Osteocyte (in vitro differentiated cells): ENCODE measurements at regions not wholly inside any gene's neighbourhood (a gene's known extent, or its start where the extent isn't known, plus 50 kb on each side); places are given as distances from the start of the nearest gene placed in this dataset.

ENCODE experiments used
- DNase-seq: peaks from one replicate; pipeline ENCODE4 v3.0.0; 2021; ENCODE audit warnings: mixed read lengths; ENCODE audit not compliant: unreplicated experiment; ENCODE audit errors: extremely low spot score
- H3K27ac Mint-ChIP-seq: one replicate; pipeline ENCODE4 v1.8.0; 2021; ENCODE audit warnings: mild to moderate bottlenecking, mixed read lengths; ENCODE audit not compliant: unreplicated experiment
- H3K27me3 Mint-ChIP-seq: one replicate; pipeline ENCODE4 v1.8.0; 2021; ENCODE audit warnings: mixed read lengths; ENCODE audit not compliant: unreplicated experiment
- H3K36me3 Mint-ChIP-seq: one replicate; pipeline ENCODE4 v1.8.0; 2021; ENCODE audit warnings: mixed read lengths; ENCODE audit not compliant: unreplicated experiment
- H3K4me1 Mint-ChIP-seq: one replicate; pipeline ENCODE4 v1.8.0; 2021; ENCODE audit warnings: mixed read lengths; ENCODE audit not compliant: unreplicated experiment
- H3K4me3 Mint-ChIP-seq: one replicate; pipeline ENCODE4 v1.8.0; 2021; ENCODE audit warnings: mild to moderate bottlenecking, moderate library complexity, mixed read lengths; ENCODE audit not compliant: unreplicated experiment
- H3K9me3 Mint-ChIP-seq: one replicate; pipeline ENCODE4 v1.8.0; 2021; ENCODE audit warnings: mixed read lengths; ENCODE audit not compliant: unreplicated experiment
- TF ChIP-seq, protein P1 (sequence below): fragments of 200-600 bp; sonication (generic); IDR thresholded peaks from 2 replicates; pipeline ENCODE4 v1.5.0; 2021; ENCODE audit warnings: antibody characterized with exemption, mild to moderate bottlenecking, moderate library complexity

DNA sequence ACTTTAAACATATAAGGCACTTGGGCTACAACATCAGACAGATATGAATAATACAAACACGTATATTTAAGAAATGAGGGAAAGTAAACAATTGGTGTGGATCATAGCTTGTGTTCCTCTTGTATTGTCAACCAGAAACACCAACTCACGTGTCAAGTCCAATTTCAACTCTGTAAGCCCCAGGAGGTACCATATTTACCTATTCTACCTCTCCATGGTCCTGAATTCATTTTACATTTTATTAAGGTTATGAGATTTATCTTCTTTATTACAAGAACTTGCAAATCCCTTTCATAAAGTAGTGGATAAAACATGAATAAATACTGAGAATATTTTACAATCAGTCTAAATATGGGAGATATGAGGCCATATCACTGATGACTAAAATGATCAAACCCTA is 501.6 kb downstream of the MAT2B start:
- Mint-ChIP-seq H3K27me3 (no peaks in the 10 kb centered on the region), H3K4me3 (no peak overlapping the region), H3K9me3 (no peaks in the 10 kb centered on the region), H3K27ac (no peak overlapping the region), H3K36me3 (no peaks in the 10 kb centered on the region), H3K4me1 (peaks cover 3% of the 10 kb centered on the region)
- TF ChIP-seq, protein P1, sequence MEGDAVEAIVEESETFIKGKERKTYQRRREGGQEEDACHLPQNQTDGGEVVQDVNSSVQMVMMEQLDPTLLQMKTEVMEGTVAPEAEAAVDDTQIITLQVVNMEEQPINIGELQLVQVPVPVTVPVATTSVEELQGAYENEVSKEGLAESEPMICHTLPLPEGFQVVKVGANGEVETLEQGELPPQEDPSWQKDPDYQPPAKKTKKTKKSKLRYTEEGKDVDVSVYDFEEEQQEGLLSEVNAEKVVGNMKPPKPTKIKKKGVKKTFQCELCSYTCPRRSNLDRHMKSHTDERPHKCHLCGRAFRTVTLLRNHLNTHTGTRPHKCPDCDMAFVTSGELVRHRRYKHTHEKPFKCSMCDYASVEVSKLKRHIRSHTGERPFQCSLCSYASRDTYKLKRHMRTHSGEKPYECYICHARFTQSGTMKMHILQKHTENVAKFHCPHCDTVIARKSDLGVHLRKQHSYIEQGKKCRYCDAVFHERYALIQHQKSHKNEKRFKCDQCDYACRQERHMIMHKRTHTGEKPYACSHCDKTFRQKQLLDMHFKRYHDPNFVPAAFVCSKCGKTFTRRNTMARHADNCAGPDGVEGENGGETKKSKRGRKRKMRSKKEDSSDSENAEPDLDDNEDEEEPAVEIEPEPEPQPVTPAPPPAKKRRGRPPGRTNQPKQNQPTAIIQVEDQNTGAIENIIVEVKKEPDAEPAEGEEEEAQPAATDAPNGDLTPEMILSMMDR = no peak
- DNase-seq = no peak

DNA sequence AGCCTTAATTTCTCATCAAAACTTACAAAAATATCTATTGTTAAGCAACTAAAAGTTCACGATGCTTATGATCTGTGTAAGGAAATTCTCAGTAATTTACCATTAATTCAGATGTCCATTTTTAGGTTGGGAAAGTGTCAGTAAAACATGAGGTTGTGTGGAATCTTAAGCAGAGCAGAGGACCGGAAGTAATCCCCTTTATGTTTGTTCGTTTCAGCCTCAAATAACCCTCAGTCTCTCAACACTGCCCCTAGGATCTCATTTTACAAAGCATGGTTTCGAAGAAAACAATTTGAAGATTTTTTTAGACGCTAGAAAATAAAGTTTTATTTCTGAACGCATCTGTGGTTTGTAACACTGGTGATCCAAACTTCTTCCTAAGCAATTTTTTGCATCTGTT is 504.2 kb downstream of the MAT2B start:
- Mint-ChIP-seq H3K4me3 (no peak overlapping the region), H3K9me3 (no peaks in the 10 kb centered on the region), H3K36me3 (no peaks in the 10 kb centered on the region), H3K4me1 (no peaks in the 10 kb centered on the region), H3K27ac (no peak overlapping the region), H3K27me3 (peaks cover 3% of the 10 kb centered on the region)
- TF ChIP-seq, protein P1 = no peak
- DNase-seq = no peak

DNA sequence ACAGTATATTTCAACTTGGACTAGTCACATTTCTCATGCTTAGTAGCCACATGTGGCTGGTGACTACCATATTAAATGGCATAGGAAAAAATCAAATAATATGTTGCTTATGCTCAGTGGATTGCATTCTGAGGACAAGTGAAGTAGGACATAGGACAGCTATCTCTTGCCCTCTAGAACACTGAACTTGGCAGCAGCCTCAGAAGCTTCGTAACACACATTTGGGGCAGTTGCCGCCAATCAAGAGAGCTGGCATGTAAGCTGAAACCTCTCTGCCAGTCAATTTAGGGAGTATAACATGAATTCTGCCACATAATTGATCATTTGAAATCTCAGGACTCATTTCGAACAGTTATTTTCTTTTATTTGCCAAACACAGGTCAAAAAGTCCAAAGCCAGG is 505.5 kb downstream of the MAT2B start:
- Mint-ChIP-seq H3K4me1 (no peaks in the 10 kb centered on the region), H3K9me3 (no peaks in the 10 kb centered on the region), H3K27me3 (peaks cover 7% of the 10 kb centered on the region), H3K27ac (no peak overlapping the region), H3K4me3 (no peak overlapping the region), H3K36me3 (no peaks in the 10 kb centered on the region)
- DNase-seq = no peak
- TF ChIP-seq, protein P1 = no peak

- no peak overlapping the region for H3K27ac Mint-ChIP-seq
- H3K9me3 Mint-ChIP-seq = no peaks in the 10 kb centered on the region
- no peak overlapping the region for H3K4me3 Mint-ChIP-seq
- no peaks in the 10 kb centered on the region for H3K36me3 Mint-ChIP-seq
- no peak for DNase-seq
- no peaks in the 10 kb centered on the region for H3K4me1 Mint-ChIP-seq
- TF ChIP-seq, protein P1 = no peak
- peaks cover 7% of the 10 kb centered on the region for H3K27me3 Mint-ChIP-seq
Observed at GRCh38 chr5:164012371-164012770, 507.0 kb downstream of the MAT2B start.

GRCh38 chr5:164013077-164013670 is 507.8 kb downstream of the MAT2B start:
- H3K27ac Mint-ChIP-seq = no peak overlapping the region
- DNase-seq = no peak
- no peak overlapping the region for H3K4me3 Mint-ChIP-seq
- TF ChIP-seq, protein P1 = peak; percentile 76
- H3K36me3 Mint-ChIP-seq = no peaks in the 10 kb centered on the region
- H3K9me3 Mint-ChIP-seq = no peaks in the 10 kb centered on the region
- H3K4me1 Mint-ChIP-seq = no peaks in the 10 kb centered on the region
- H3K27me3 Mint-ChIP-seq = peaks cover 7% of the 10 kb centered on the region
